ENCODE measurements at regions not wholly inside any gene's neighbourhood (a gene's known extent, or its start where the extent isn't known, plus 50 kb on each side); places are given as distances from the start of the nearest gene placed in this dataset.

GRCh38 chr13:33434676-33435075 lies 149.1 kb upstream of the STARD13 start:
- no peaks in the 10 kb centered on the region for H3K9me3 ChIP-seq (ENCODE audit: control insufficient read depth, low read length)
- H3K36me3 ChIP-seq (ENCODE audit: control insufficient read depth, insufficient read depth, low read length) = no peaks in the 10 kb centered on the region
- no peaks in the 10 kb centered on the region for H3K27me3 ChIP-seq (ENCODE audit: control insufficient read depth, insufficient read depth, low read length)
- no peak overlapping the region for H2AFZ ChIP-seq
- H3K4me1 ChIP-seq = no peaks in the 10 kb centered on the region
- no peak overlapping the region for H3K4me2 ChIP-seq (ENCODE audit: low read length)
- H3K27ac ChIP-seq = no peak overlapping the region
- no peak overlapping the region for H3K4me3 ChIP-seq (ENCODE audit: low read depth, low read length)
- TF ChIP-seq, protein P1, sequence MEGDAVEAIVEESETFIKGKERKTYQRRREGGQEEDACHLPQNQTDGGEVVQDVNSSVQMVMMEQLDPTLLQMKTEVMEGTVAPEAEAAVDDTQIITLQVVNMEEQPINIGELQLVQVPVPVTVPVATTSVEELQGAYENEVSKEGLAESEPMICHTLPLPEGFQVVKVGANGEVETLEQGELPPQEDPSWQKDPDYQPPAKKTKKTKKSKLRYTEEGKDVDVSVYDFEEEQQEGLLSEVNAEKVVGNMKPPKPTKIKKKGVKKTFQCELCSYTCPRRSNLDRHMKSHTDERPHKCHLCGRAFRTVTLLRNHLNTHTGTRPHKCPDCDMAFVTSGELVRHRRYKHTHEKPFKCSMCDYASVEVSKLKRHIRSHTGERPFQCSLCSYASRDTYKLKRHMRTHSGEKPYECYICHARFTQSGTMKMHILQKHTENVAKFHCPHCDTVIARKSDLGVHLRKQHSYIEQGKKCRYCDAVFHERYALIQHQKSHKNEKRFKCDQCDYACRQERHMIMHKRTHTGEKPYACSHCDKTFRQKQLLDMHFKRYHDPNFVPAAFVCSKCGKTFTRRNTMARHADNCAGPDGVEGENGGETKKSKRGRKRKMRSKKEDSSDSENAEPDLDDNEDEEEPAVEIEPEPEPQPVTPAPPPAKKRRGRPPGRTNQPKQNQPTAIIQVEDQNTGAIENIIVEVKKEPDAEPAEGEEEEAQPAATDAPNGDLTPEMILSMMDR (IDR thresholded peaks at IDR 0.05) = no peak
- no peak overlapping the region for H3K9ac ChIP-seq
- no peaks in the 10 kb centered on the region for H3K79me2 ChIP-seq

DNA sequence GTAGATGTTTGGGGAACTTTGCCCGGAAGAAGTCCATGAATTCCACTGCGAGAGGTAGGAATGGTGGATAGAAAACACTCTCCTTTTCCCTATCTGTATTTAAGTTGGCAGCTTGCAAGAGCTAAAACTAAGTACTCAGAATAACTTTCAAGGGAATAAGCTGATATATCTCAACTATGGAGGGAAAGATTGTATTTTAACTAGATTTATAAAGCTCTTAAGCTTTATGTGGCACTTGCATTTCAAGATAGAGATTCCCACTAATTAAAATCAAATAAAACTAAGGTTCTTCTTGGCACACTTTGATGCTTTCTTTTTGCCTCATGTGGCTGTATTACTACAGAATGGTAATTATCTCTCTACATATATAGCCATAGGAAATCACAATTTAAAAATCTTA lies 149.7 kb upstream of the STARD13 start:
- no peak overlapping the region for H3K4me3 ChIP-seq (ENCODE audit: low read depth, low read length)
- TF ChIP-seq, protein P1 (IDR thresholded peaks at IDR 0.05) = no peak
- H3K36me3 ChIP-seq (ENCODE audit: control insufficient read depth, insufficient read depth, low read length) = no peaks in the 10 kb centered on the region
- no peaks in the 10 kb centered on the region for H3K79me2 ChIP-seq
- no peaks in the 10 kb centered on the region for H3K27me3 ChIP-seq (ENCODE audit: control insufficient read depth, insufficient read depth, low read length)
- no peaks in the 10 kb centered on the region for H3K9me3 ChIP-seq (ENCODE audit: control insufficient read depth, low read length)
- H2AFZ ChIP-seq = no peak overlapping the region
- H3K27ac ChIP-seq = no peak overlapping the region
- H3K4me2 ChIP-seq (ENCODE audit: low read length) = no peak overlapping the region
- no peak overlapping the region for H3K9ac ChIP-seq
- H3K4me1 ChIP-seq = no peaks in the 10 kb centered on the region

DNA sequence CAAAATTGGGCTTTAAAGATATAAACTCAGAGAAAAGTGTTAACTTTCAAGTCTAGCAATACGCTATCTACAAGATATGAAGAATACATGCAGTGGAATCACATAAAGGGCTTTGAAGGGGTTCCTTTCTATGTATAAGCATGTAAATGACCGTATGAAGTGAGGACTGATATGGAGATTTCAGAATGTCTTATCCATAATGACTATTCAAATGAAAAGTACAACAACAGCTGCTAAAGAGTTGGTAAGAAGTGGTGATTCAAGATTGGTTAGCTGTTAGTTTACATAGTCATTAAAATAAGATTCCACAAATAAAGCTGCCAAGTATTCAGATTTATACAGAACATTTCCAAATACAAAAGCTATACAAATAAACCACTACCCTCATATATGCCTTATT lies 153.4 kb upstream of the STARD13 start:
- H3K9ac ChIP-seq = no peak overlapping the region
- H3K4me1 ChIP-seq = no peaks in the 10 kb centered on the region
- TF ChIP-seq, protein P1 (IDR thresholded peaks at IDR 0.05) = no peak
- H2AFZ ChIP-seq = no peak overlapping the region
- H3K79me2 ChIP-seq = no peaks in the 10 kb centered on the region
- no peak overlapping the region for H3K27ac ChIP-seq
- no peaks in the 10 kb centered on the region for H3K9me3 ChIP-seq (ENCODE audit: control insufficient read depth, low read length)
- H3K4me2 ChIP-seq (ENCODE audit: low read length) = no peak overlapping the region
- no peaks in the 10 kb centered on the region for H3K36me3 ChIP-seq (ENCODE audit: control insufficient read depth, insufficient read depth, low read length)
- H3K4me3 ChIP-seq (ENCODE audit: low read depth, low read length) = no peak overlapping the region
- H3K27me3 ChIP-seq (ENCODE audit: control insufficient read depth, insufficient read depth, low read length) = no peaks in the 10 kb centered on the region

GRCh38 chr13:33441015-33441414 lies 155.5 kb upstream of the STARD13 start:
- no peaks in the 10 kb centered on the region for H3K4me1 ChIP-seq
- no peak overlapping the region for H3K4me3 ChIP-seq (ENCODE audit: low read depth, low read length)
- H3K27ac ChIP-seq = no peak overlapping the region
- TF ChIP-seq, protein P1 (IDR thresholded peaks at IDR 0.05) = peak; percentile 35
- H3K79me2 ChIP-seq = no peaks in the 10 kb centered on the region
- no peaks in the 10 kb centered on the region for H3K27me3 ChIP-seq (ENCODE audit: control insufficient read depth, insufficient read depth, low read length)
- H3K9ac ChIP-seq = no peak overlapping the region
- H3K36me3 ChIP-seq (ENCODE audit: control insufficient read depth, insufficient read depth, low read length) = no peaks in the 10 kb centered on the region
- peak overlapping the region; percentile 58 for H2AFZ ChIP-seq
- H3K4me2 ChIP-seq (ENCODE audit: low read length) = no peak overlapping the region
- no peaks in the 10 kb centered on the region for H3K9me3 ChIP-seq (ENCODE audit: control insufficient read depth, low read length)

GRCh38 chr13:33445024-33445423 lies 159.5 kb upstream of the STARD13 start:
- H3K4me2 ChIP-seq (ENCODE audit: low read length) = no peak overlapping the region
- no peak overlapping the region for H3K27ac ChIP-seq
- H2AFZ ChIP-seq = no peak overlapping the region
- no peaks in the 10 kb centered on the region for H3K79me2 ChIP-seq
- TF ChIP-seq, protein P1 (IDR thresholded peaks at IDR 0.05) = no peak
- H3K4me1 ChIP-seq = no peaks in the 10 kb centered on the region
- H3K36me3 ChIP-seq (ENCODE audit: control insufficient read depth, insufficient read depth, low read length) = no peaks in the 10 kb centered on the region
- H3K4me3 ChIP-seq (ENCODE audit: low read depth, low read length) = no peak overlapping the region
- H3K9me3 ChIP-seq (ENCODE audit: control insufficient read depth, low read length) = no peaks in the 10 kb centered on the region
- H3K9ac ChIP-seq = no peak overlapping the region
- H3K27me3 ChIP-seq (ENCODE audit: control insufficient read depth, insufficient read depth, low read length) = no peaks in the 10 kb centered on the region

Measured in parathyroid adenoma (tissue), 2 donors.